ENCODE measurements at regions not wholly inside any gene's neighbourhood (a gene's known extent, or its start where the extent isn't known, plus 50 kb on each side); places are given as distances from the start of the nearest gene placed in this dataset.

DNA sequence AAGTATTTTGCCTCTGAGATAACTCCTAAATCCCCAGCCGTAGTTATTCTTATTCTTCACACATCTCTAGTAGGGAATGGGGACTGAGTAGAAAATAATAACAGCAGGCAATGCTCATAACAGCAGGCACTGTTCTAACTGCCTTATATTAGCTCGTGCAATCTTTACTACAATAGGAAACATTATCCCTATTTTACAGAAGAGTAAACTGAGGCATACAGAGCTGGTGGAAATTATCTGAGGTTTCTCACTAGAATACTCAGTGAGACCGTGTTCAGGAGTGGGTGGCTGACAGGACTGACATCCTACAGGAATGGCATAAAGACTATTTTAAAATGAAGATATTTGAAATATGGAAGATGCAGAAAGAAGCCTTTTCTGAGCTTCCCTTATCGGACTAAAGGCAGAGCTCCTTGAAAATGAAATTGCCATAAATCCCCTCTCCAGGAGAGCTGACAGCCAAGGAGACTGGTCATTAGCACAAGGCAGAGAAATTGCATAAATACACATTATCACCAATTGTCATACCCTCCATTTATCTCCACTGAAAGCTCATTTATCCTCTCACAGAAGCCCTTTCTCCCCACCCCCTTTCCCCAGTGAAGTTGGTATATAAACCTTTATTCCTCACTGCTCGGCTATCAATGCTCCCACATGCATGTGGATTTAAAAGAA lies 93.9 kb downstream of the RASSF10 start (continued):
- TF ChIP-seq, protein P1, sequence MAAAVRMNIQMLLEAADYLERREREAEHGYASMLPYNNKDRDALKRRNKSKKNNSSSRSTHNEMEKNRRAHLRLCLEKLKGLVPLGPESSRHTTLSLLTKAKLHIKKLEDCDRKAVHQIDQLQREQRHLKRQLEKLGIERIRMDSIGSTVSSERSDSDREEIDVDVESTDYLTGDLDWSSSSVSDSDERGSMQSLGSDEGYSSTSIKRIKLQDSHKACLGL (CRISPR knock-in tag; IDR thresholded peaks at IDR 0.05; ENCODE audit: borderline replicate concordance, poor library complexity, severe bottlenecking), result no peak
- no peak for TF ChIP-seq SUPT5H (IDR thresholded peaks at IDR 0.05)
- TF ChIP-seq, protein P2, sequence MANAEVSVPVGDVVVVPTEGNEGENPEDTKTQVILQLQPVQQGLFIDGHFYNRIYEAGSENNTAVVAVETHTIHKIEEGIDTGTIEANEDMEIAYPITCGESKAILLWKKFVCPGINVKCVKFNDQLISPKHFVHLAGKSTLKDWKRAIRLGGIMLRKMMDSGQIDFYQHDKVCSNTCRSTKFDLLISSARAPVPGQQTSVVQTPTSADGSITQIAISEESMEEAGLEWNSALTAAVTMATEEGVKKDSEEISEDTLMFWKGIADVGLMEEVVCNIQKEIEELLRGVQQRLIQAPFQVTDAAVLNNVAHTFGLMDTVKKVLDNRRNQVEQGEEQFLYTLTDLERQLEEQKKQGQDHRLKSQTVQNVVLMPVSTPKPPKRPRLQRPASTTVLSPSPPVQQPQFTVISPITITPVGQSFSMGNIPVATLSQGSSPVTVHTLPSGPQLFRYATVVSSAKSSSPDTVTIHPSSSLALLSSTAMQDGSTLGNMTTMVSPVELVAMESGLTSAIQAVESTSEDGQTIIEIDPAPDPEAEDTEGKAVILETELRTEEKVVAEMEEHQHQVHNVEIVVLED (CRISPR knock-in tag; IDR thresholded peaks at IDR 0.05), result no peak
- TF ChIP-seq, protein P3, sequence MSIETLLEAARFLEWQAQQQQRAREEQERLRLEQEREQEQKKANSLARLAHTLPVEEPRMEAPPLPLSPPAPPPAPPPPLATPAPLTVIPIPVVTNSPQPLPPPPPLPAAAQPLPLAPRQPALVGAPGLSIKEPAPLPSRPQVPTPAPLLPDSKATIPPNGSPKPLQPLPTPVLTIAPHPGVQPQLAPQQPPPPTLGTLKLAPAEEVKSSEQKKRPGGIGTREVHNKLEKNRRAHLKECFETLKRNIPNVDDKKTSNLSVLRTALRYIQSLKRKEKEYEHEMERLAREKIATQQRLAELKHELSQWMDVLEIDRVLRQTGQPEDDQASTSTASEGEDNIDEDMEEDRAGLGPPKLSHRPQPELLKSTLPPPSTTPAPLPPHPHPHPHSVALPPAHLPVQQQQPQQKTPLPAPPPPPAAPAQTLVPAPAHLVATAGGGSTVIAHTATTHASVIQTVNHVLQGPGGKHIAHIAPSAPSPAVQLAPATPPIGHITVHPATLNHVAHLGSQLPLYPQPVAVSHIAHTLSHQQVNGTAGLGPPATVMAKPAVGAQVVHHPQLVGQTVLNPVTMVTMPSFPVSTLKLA (conservative IDR thresholded peaks at IDR 0.05), result 0 out of 4 replicates have a peak, but pooled peaks of 1 of the 2 experiments have one; percentile 18
- TF ChIP-seq ZFP36 (IDR thresholded peaks at IDR 0.05; ENCODE audit: low read depth, low read length, partially characterized antibody), result no peak
- no peak for TF ChIP-seq ZNF184 (CRISPR knock-in tag; IDR thresholded peaks at IDR 0.05)
- TF ChIP-seq POLR2B (IDR thresholded peaks at IDR 0.05; ENCODE audit: low read depth, partially characterized antibody), result no peak
- TF ChIP-seq, protein P4, sequence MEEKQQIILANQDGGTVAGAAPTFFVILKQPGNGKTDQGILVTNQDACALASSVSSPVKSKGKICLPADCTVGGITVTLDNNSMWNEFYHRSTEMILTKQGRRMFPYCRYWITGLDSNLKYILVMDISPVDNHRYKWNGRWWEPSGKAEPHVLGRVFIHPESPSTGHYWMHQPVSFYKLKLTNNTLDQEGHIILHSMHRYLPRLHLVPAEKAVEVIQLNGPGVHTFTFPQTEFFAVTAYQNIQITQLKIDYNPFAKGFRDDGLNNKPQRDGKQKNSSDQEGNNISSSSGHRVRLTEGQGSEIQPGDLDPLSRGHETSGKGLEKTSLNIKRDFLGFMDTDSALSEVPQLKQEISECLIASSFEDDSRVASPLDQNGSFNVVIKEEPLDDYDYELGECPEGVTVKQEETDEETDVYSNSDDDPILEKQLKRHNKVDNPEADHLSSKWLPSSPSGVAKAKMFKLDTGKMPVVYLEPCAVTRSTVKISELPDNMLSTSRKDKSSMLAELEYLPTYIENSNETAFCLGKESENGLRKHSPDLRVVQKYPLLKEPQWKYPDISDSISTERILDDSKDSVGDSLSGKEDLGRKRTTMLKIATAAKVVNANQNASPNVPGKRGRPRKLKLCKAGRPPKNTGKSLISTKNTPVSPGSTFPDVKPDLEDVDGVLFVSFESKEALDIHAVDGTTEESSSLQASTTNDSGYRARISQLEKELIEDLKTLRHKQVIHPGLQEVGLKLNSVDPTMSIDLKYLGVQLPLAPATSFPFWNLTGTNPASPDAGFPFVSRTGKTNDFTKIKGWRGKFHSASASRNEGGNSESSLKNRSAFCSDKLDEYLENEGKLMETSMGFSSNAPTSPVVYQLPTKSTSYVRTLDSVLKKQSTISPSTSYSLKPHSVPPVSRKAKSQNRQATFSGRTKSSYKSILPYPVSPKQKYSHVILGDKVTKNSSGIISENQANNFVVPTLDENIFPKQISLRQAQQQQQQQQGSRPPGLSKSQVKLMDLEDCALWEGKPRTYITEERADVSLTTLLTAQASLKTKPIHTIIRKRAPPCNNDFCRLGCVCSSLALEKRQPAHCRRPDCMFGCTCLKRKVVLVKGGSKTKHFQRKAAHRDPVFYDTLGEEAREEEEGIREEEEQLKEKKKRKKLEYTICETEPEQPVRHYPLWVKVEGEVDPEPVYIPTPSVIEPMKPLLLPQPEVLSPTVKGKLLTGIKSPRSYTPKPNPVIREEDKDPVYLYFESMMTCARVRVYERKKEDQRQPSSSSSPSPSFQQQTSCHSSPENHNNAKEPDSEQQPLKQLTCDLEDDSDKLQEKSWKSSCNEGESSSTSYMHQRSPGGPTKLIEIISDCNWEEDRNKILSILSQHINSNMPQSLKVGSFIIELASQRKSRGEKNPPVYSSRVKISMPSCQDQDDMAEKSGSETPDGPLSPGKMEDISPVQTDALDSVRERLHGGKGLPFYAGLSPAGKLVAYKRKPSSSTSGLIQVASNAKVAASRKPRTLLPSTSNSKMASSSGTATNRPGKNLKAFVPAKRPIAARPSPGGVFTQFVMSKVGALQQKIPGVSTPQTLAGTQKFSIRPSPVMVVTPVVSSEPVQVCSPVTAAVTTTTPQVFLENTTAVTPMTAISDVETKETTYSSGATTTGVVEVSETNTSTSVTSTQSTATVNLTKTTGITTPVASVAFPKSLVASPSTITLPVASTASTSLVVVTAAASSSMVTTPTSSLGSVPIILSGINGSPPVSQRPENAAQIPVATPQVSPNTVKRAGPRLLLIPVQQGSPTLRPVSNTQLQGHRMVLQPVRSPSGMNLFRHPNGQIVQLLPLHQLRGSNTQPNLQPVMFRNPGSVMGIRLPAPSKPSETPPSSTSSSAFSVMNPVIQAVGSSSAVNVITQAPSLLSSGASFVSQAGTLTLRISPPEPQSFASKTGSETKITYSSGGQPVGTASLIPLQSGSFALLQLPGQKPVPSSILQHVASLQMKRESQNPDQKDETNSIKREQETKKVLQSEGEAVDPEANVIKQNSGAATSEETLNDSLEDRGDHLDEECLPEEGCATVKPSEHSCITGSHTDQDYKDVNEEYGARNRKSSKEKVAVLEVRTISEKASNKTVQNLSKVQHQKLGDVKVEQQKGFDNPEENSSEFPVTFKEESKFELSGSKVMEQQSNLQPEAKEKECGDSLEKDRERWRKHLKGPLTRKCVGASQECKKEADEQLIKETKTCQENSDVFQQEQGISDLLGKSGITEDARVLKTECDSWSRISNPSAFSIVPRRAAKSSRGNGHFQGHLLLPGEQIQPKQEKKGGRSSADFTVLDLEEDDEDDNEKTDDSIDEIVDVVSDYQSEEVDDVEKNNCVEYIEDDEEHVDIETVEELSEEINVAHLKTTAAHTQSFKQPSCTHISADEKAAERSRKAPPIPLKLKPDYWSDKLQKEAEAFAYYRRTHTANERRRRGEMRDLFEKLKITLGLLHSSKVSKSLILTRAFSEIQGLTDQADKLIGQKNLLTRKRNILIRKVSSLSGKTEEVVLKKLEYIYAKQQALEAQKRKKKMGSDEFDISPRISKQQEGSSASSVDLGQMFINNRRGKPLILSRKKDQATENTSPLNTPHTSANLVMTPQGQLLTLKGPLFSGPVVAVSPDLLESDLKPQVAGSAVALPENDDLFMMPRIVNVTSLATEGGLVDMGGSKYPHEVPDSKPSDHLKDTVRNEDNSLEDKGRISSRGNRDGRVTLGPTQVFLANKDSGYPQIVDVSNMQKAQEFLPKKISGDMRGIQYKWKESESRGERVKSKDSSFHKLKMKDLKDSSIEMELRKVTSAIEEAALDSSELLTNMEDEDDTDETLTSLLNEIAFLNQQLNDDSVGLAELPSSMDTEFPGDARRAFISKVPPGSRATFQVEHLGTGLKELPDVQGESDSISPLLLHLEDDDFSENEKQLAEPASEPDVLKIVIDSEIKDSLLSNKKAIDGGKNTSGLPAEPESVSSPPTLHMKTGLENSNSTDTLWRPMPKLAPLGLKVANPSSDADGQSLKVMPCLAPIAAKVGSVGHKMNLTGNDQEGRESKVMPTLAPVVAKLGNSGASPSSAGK (IDR thresholded peaks at IDR 0.05), result no peak
- TF ChIP-seq NEUROD1 (IDR thresholded peaks at IDR 0.05; ENCODE audit: borderline replicate concordance, low read depth, low read length, partially characterized antibody), result peak; percentile 36
- TF ChIP-seq ERF (CRISPR knock-in tag; IDR thresholded peaks at IDR 0.05), result no peak
- TF ChIP-seq ZZZ3 (IDR thresholded peaks at IDR 0.05), result no peak
- no peak for TF ChIP-seq BRD4 (IDR thresholded peaks at IDR 0.05)
